Dendritic cell treated with granulocyte-macrophage colony-stimulating factor and Interleukin-4, amounts not matched to agents 40 ng/mL and 50 ng/mL, for 4 days (primary cell): ENCODE measurements at regions not wholly inside any gene's neighbourhood (a gene's known extent, or its start where the extent isn't known, plus 50 kb on each side); places are given as distances from the start of the nearest gene placed in this dataset.

Experiments
- H3K27ac Mint-ChIP-seq: one replicate; pipeline ENCODE4 v1.8.0; 2022; ENCODE audit warnings: mild to moderate bottlenecking, mixed read lengths
- H3K27me3 Mint-ChIP-seq: one replicate; pipeline ENCODE4 v1.8.0; 2022; ENCODE audit warnings: mild to moderate bottlenecking, mixed read lengths
- H3K36me3 Mint-ChIP-seq: one replicate; pipeline ENCODE4 v1.8.0; 2022; ENCODE audit warnings: low read depth, mixed read lengths
- H3K4me1 Mint-ChIP-seq: one replicate; pipeline ENCODE4 v1.8.0; 2022; ENCODE audit warnings: low read depth, mixed read lengths
- H3K4me3 Mint-ChIP-seq: one replicate; pipeline ENCODE4 v1.8.0; 2022; ENCODE audit warnings: mild to moderate bottlenecking, moderate library complexity, mixed read lengths
- H3K9me3 Mint-ChIP-seq: one replicate; pipeline ENCODE4 v1.8.0; 2022; ENCODE audit warnings: mixed read lengths
- intact Hi-C: fragments of 100-400 bp; cut with micrococcal nuclease; formaldehyde crosslinking; loops from one replicate; pipeline ENCODE4 v1.15.0; 2022

- peak overlapping the region; percentile 21 for H3K4me3 Mint-ChIP-seq
- intact Hi-C loops, result loop anchor here (10.0 kb wide), 1 partner anchor 52 kb away; no protein-coding TSS in a partner anchor
- H3K27me3 Mint-ChIP-seq, result no peaks in the 10 kb centered on the region
- peak overlapping the region; percentile 86 for H3K27ac Mint-ChIP-seq
- H3K9me3 Mint-ChIP-seq, result no peaks in the 10 kb centered on the region
- H3K4me1 Mint-ChIP-seq, result peaks cover 86% of the 10 kb centered on the region
- peaks cover 33% of the 10 kb centered on the region for H3K36me3 Mint-ChIP-seq
Measured at GRCh38 chr17:77426676-77427386, 286.1 kb downstream of the SEC14L1 start.

DNA sequence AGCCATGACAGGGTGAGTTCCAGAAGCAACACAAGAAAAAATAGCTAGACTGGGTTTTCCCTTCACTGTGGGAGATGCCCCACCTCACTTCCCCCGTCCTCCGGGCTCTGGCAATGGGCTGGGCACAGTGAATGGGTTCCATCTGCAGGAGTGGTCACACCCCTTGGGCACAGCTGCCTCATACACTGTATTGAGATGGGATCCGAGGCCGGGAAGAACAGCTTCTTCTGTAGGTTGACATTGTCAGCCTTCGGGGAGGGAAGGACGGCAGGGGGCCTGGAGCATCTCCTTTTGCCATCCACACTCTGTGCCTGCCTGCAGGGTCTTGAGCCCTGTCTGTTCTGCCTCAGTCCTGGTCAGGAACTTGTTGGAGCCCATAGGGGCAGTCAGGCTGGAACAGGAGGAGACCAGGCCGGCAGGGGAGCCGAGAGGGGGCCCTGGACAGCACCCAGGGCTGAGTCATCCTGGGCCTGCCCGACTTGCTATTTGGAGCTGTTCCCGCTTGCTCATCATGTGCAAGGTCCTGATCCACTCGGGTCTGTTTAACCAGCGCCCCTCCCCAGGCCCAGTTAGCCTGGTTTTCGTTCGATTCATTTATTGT, 286.7 kb downstream of the SEC14L1 start:
- H3K4me1 Mint-ChIP-seq, result peaks cover 92% of the 10 kb centered on the region
- H3K27ac Mint-ChIP-seq, result peak overlapping the region; percentile 86
- H3K27me3 Mint-ChIP-seq, result no peaks in the 10 kb centered on the region
- peak overlapping the region; percentile 63 for H3K4me3 Mint-ChIP-seq
- no peaks in the 10 kb centered on the region for H3K9me3 Mint-ChIP-seq
- intact Hi-C loops, result loop anchor here (10.0 kb wide), 1 partner anchor 53 kb away; no protein-coding TSS in a partner anchor
- peaks cover 39% of the 10 kb centered on the region for H3K36me3 Mint-ChIP-seq

GRCh38 chr17:77428020-77428748, 287.4 kb downstream of the SEC14L1 start:
- intact Hi-C loops, result loop anchor here (10.0 kb wide), 1 partner anchor 53 kb away; no protein-coding TSS in a partner anchor
- Mint-ChIP-seq H3K4me1 (peaks cover 87% of the 10 kb centered on the region), H3K9me3 (no peaks in the 10 kb centered on the region), H3K36me3 (peaks cover 40% of the 10 kb centered on the region), H3K4me3 (peak overlapping the region; percentile 63), H3K27me3 (no peaks in the 10 kb centered on the region), H3K27ac (peak overlapping the region; percentile 86)

GRCh38 chr17:77428749-77429368, 288.1 kb downstream of the SEC14L1 start:
- Mint-ChIP-seq H3K9me3 (no peaks in the 10 kb centered on the region), H3K4me3 (peak overlapping the region; percentile 63), H3K4me1 (peaks cover 84% of the 10 kb centered on the region), H3K36me3 (peaks cover 40% of the 10 kb centered on the region), H3K27ac (peak overlapping the region; percentile 86), H3K27me3 (no peaks in the 10 kb centered on the region)
- intact Hi-C loops, result loop anchor here (10.0 kb wide), 1 partner anchor 54 kb away; no protein-coding TSS in a partner anchor

DNA sequence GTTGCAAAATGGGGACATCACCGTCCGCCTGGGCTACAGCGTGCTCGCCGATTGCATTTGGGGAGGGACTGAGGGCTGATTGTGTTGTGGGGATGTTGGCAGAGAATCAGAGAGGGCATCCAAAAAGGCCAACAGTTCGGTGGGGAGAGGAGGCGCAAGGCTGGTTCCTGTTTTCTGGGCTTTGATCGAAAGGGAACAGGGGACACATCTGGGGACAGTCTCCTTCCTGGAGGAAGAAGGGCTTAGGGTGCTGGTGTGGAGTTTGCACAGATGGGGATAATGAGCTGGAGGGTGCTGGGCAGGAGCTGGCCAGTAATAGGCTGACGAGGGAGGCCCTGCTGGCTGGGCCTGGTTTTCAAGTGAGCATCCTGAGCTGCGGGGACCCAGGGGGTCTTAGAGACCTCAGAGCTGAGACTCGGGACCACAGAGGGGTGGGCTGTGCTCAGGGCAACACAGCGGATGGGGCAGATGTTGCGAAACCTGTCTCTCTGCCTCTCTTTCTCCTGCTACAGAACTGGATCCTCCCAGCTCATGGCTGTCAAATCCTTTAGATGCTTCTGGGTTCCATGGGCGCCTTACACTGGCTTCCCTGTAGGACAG, 288.7 kb downstream of the SEC14L1 start:
- intact Hi-C loops, result loop anchor here (10.0 kb wide), 1 partner anchor 55 kb away; no protein-coding TSS in a partner anchor
- peak overlapping the region; percentile 53 for H3K4me3 Mint-ChIP-seq

DNA sequence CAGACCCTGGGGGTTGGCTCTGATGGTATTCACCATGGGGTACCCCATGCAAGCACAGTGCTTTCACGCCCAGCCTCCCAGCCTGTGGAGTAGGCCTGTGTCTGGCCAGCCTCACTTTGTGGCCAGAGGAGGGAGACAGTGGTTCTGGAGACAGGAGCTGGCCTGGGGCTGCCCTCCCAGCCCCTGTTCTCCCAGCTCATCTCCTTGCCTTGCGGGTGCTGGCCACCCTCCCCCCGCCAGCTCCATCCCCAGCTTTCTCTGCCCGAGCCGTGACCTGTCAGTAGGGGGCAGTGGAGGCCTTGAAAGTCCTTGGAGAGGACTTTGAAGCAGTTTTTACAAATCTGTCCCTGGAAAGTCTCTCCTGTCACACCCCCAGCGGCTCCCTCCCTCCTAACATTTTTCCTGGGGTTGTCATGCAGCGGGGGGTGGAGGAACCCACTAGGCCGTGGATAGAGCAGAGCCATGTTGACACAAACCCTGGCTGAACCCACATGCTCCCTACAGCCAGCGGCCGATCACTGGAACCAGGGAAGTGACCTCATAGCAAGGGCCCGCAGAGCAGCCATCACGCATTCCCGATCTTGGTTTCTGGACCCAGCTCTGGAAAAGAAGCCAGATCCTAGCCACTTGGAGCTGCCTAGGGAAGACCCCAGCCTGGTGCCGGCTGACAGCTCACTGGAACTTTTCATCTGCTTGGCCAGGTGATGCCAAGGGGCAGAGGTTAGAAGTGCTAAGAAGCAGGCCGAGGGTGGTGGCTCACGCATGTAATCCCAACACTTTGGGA, 289.4 kb downstream of the SEC14L1 start:
- H3K4me3 Mint-ChIP-seq, result peak overlapping the region; percentile 20
- intact Hi-C loops, result loop anchor here (1.0 to 10.0 kb wide), 2 partner anchors 55 to 65 kb away; no protein-coding TSS in a partner anchor

More for the DNA sequence above, 288.7 kb downstream of the SEC14L1 start:
- no peaks in the 10 kb centered on the region for H3K9me3 Mint-ChIP-seq
- peaks cover 41% of the 10 kb centered on the region for H3K36me3 Mint-ChIP-seq
- peaks cover 84% of the 10 kb centered on the region for H3K4me1 Mint-ChIP-seq
- H3K27ac Mint-ChIP-seq, result peak overlapping the region; percentile 86
- H3K27me3 Mint-ChIP-seq, result peaks cover 2% of the 10 kb centered on the region

DNA sequence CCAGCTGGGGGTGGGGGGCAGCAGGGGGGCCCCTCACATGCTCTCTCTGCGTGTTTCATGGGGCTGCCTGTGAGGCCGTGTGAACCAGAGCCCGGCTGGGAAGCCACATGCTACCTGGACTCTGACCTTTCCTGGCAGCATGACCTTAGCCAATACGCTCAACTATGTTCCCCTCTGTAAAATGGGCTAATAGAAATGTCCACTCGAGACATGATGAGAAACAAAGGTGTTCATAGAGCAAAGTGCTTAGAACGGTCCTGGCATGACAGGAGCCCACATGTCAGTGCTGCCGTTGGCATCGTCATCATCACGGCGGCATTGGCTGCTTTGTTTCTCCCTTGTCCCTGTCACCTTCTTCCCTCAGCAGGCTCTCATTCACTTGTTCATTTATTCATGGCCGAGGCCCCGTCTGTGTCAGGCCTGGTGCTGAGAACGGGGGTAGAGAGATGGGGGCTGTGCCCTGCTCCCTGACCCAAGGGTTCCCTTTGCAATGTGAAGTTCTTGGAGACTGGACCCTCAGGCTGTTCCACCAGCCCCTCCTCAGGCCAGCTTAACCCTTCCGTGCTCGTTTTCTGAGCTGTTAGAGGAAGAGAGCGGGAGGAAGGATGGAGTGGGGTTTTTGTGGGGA, 291.4 kb downstream of the SEC14L1 start:
- intact Hi-C loops, result no loop called here
- H3K36me3 Mint-ChIP-seq, result peaks cover 61% of the 10 kb centered on the region
- peaks cover 84% of the 10 kb centered on the region for H3K4me1 Mint-ChIP-seq
- peaks cover 2% of the 10 kb centered on the region for H3K27me3 Mint-ChIP-seq
- no peaks in the 10 kb centered on the region for H3K9me3 Mint-ChIP-seq
- H3K4me3 Mint-ChIP-seq, result no peak overlapping the region
- no peak overlapping the region for H3K27ac Mint-ChIP-seq

More for the DNA sequence above, 289.4 kb downstream of the SEC14L1 start:
- peak overlapping the region; percentile 86 for H3K27ac Mint-ChIP-seq
- peaks cover 48% of the 10 kb centered on the region for H3K36me3 Mint-ChIP-seq
- H3K27me3 Mint-ChIP-seq, result peaks cover 2% of the 10 kb centered on the region
- H3K4me1 Mint-ChIP-seq, result peaks cover 84% of the 10 kb centered on the region
- no peaks in the 10 kb centered on the region for H3K9me3 Mint-ChIP-seq

GRCh38 chr17:77432742-77433141, 292.0 kb downstream of the SEC14L1 start:
- peaks cover 61% of the 10 kb centered on the region for H3K36me3 Mint-ChIP-seq
- peaks cover 2% of the 10 kb centered on the region for H3K27me3 Mint-ChIP-seq
- no peaks in the 10 kb centered on the region for H3K9me3 Mint-ChIP-seq
- peaks cover 84% of the 10 kb centered on the region for H3K4me1 Mint-ChIP-seq
- intact Hi-C loops, result no loop called here
- H3K27ac Mint-ChIP-seq, result no peak overlapping the region
- no peak overlapping the region for H3K4me3 Mint-ChIP-seq

DNA sequence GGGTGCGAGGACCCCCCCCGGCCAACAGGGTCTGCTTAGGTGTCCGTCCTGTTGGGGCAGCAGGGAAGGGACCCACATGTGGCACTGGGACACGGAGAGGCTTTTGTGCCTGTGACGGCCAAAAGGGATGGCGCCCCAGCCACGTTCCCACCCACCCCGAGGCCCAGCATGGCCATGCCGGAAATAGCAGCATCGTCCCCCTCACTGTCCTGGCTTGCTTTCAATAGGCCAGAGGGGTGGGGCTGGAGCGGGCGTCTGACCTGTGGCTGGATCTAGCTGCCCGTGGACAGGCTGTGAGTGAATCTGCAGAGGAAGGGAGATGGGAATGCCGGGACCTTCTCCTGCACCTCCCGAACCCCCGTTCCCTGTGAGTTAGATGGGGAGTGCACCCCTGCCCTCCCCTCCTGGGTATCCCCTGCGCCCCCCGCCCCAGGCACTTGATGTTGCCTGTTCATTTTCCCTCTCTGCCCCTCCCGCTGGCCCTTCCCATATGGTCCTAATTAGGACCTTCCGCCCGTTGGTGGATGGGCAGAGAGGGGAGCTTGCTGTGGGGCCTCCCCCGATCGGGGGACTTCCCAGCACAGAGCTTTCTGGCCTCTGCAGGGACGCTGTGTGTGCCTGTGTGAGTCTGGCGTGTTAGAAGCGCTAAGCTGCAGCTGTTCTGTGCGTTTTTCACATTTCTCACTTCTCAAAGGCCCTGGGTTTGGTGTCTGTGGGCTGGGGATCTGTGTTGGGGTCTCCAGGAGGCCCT, 292.8 kb downstream of the SEC14L1 start:
- Mint-ChIP-seq H3K27ac (peak overlapping the region; percentile 39), H3K36me3 (peaks cover 53% of the 10 kb centered on the region), H3K9me3 (no peaks in the 10 kb centered on the region), H3K27me3 (peaks cover 2% of the 10 kb centered on the region), H3K4me1 (peaks cover 84% of the 10 kb centered on the region), H3K4me3 (no peak overlapping the region)
- intact Hi-C loops, result no loop called here

DNA sequence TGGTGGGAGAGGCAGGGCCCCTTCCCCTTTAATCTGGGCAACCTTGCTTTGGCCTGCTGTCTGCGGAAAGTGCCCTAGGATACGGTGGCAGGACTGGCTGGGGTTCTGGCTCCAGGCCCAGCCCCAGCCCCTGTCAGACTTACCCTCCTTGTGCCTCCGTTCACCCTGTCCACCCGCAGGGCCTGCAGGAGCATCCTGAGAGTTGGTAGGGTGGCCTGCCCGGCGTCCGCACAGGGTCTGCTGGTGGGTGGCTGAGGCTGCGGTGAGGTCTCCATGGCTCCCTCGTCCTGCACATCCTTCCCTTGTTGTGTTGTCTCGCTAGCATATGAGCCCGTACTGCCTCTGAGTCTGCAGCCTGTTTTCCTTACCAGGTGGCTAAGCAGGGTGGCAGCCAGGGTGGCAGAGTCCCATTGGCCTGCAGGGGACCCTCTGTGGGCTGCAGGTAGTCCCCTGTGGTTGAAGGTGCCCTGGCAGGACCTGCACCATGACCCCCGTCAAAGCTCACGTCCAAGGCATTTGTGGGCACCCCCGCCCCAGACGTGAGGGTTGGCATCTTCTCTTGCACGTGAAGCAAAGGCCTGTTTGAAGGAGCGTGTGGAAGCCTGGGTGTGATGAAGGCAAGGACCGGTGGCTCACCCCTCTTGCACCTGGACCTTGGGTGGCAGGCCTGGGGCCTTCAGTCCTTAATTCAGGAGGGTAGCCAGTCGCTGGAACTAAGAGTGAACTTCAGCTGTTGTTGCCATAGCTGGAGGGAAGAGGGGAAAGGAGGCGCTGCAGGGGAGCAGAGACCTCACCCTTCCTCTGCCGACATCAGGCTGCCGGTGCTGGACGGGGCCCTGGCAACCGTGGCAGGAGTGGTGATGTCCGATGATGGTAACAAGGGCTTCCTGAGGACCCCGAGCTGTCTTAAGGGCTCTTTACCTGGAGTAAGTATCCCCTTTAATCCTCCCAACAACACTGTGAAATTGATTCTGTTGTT, 293.7 kb downstream of the SEC14L1 start:
- intact Hi-C loops, result loop anchor here (5.0 kb wide), 1 partner anchor 38 kb away; no protein-coding TSS in a partner anchor
- Mint-ChIP-seq H3K27ac (peak overlapping the region; percentile 39), H3K27me3 (peaks cover 2% of the 10 kb centered on the region), H3K4me3 (no peak overlapping the region), H3K36me3 (peaks cover 52% of the 10 kb centered on the region), H3K9me3 (no peaks in the 10 kb centered on the region), H3K4me1 (peaks cover 84% of the 10 kb centered on the region)
